ENCODE measurements at regions not wholly inside any gene's neighbourhood (a gene's known extent, or its start where the extent isn't known, plus 50 kb on each side); places are given as distances from the start of the nearest gene placed in this dataset.

DNA sequence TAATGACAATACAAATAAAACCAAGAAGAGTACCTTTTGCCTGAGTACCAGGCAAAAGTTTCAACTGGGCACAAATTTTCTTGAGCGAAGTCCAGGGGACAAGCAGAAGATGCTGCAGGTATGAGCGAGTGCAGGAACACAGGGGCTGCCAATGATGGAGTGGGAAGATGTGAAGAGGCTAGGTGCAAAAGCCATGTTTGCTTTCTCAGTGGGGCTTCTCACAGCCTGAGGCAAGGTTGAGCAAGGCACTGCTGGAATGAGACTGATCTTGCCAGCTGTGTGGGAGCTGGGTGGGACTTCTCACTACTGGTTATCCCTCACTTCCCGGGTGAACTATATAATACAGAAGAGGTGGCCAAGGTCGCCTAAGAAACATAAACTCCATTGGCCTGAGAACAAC is 1200.7 kb downstream of the SLITRK1 start:
- no peaks in the 10 kb centered on the region for H3K36me3 ChIP-seq (replicated peaks in 1 of 2)
- intact Hi-C loops (cut with DNase I): no loop called here
- H3K27ac ChIP-seq: no peak overlapping the region
- no peaks in the 10 kb centered on the region for H3K27me3 ChIP-seq
- peaks cover 0 to 2% (median 0%) of the 10 kb centered on the region in 3 donors for H3K9me3 ChIP-seq (replicated peaks in 1 of 3)
- no peak for TF ChIP-seq POLR2A (IDR thresholded peaks at IDR 0.05)
- TF ChIP-seq, protein P1, sequence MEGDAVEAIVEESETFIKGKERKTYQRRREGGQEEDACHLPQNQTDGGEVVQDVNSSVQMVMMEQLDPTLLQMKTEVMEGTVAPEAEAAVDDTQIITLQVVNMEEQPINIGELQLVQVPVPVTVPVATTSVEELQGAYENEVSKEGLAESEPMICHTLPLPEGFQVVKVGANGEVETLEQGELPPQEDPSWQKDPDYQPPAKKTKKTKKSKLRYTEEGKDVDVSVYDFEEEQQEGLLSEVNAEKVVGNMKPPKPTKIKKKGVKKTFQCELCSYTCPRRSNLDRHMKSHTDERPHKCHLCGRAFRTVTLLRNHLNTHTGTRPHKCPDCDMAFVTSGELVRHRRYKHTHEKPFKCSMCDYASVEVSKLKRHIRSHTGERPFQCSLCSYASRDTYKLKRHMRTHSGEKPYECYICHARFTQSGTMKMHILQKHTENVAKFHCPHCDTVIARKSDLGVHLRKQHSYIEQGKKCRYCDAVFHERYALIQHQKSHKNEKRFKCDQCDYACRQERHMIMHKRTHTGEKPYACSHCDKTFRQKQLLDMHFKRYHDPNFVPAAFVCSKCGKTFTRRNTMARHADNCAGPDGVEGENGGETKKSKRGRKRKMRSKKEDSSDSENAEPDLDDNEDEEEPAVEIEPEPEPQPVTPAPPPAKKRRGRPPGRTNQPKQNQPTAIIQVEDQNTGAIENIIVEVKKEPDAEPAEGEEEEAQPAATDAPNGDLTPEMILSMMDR (IDR thresholded peaks at IDR 0.05): no peak
- no peak overlapping the region for H3K4me3 ChIP-seq
- no peak for DNase-seq
- H3K4me1 ChIP-seq (replicated peaks in 1 of 2): no peaks in the 10 kb centered on the region
- WGBS, 4 donors: 63 to 71% (median 67%) methylated on average over 4 of the region's 4 CpGs

DNA sequence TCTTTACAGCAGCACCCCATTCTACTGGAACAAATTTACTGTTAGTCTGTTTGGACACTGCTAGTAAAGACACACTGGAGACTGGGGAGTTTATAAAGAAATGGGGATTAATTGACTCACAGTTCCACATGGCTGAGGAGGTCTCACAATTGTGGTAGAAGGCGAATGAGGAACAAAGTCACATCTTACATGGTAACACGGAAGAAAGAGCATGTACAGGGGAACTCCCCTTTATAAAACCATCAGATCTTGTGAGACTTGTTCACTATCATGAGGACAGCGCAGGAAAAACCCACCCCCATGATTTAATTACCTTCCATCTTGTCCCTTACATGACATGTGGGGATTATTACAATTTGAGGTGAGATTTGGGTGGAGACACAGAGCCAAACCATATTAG is 1204.2 kb downstream of the SLITRK1 start:
- no peaks in the 10 kb centered on the region for H3K27me3 ChIP-seq
- H3K4me3 ChIP-seq: no peak overlapping the region
- H3K4me1 ChIP-seq (replicated peaks in 1 of 2): no peaks in the 10 kb centered on the region
- H3K27ac ChIP-seq: no peak overlapping the region
- H3K9me3 ChIP-seq (replicated peaks in 1 of 3): no peaks in the 10 kb centered on the region
- no peaks in the 10 kb centered on the region for H3K36me3 ChIP-seq (replicated peaks in 1 of 2)
- DNase-seq: no peak
- intact Hi-C loops (cut with DNase I): no loop called here
- WGBS, 4 donors: 77 to 85% (median 80%) methylated on average over 3 of the region's 3 CpGs
- TF ChIP-seq, protein P1 (IDR thresholded peaks at IDR 0.05): no peak
- TF ChIP-seq POLR2A (IDR thresholded peaks at IDR 0.05): no peak

DNA sequence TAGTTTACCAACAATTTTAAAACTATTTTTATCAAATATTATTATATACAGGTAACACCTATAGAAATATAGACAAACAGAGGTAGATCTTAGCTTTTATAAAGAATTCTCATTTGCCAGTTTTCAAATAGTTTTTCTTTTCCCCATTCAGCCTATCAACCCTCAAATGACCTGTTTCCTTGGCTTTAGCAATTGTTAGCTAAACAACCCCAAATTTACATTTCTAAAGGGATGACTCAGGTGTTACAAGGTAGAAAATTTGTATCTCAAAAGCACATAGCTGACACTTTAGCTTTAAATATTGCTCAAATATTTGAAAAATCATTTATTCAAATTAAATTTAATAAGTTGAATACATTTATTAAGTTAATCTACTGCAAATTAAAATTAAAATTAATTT is 1207.2 kb downstream of the SLITRK1 start:
- H3K4me3 ChIP-seq: no peak overlapping the region
- DNase-seq: no peak
- intact Hi-C loops (cut with DNase I): no loop called here
- H3K9me3 ChIP-seq (replicated peaks in 1 of 3): no peaks in the 10 kb centered on the region
- TF ChIP-seq, protein P1 (IDR thresholded peaks at IDR 0.05): no peak
- TF ChIP-seq POLR2A (IDR thresholded peaks at IDR 0.05): no peak
- no peaks in the 10 kb centered on the region for H3K36me3 ChIP-seq (replicated peaks in 1 of 2)
- H3K27ac ChIP-seq: no peak overlapping the region
- H3K4me1 ChIP-seq (replicated peaks in 1 of 2): no peaks in the 10 kb centered on the region
- no peaks in the 10 kb centered on the region for H3K27me3 ChIP-seq

DNA sequence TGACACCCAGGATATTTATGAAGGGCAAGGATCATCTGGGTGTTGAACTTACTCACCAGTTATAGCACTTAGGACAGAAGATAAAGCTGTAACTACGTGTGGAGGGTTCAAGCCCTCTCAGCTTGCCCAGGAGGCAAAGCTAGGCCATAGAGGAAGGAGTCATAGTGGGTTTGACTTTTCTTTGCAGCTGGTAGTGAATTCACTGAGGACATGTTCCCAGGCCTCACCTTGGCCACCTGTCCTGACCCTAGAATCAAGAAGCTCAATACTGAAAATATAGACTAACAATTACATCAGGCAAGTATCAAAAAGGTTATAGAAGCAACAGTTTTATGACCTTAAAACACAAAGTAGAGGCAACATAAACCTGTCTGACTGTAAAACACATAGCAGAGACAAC is 1207.7 kb downstream of the SLITRK1 start:
- H3K4me1 ChIP-seq (replicated peaks in 1 of 2): no peaks in the 10 kb centered on the region
- 51 to 100% (median 61%) methylated on average over 1 of the region's 1 CpG for WGBS, 4 donors
- H3K4me3 ChIP-seq: no peak overlapping the region

More for the DNA sequence above, 1207.7 kb downstream of the SLITRK1 start:
- intact Hi-C loops (cut with DNase I): no loop called here
- DNase-seq: no peak
- no peaks in the 10 kb centered on the region for H3K9me3 ChIP-seq (replicated peaks in 1 of 3)
- no peaks in the 10 kb centered on the region for H3K36me3 ChIP-seq (replicated peaks in 1 of 2)
- no peak overlapping the region for H3K27ac ChIP-seq
- no peaks in the 10 kb centered on the region for H3K27me3 ChIP-seq
- TF ChIP-seq POLR2A (IDR thresholded peaks at IDR 0.05): no peak
- TF ChIP-seq, protein P1 (IDR thresholded peaks at IDR 0.05): no peak
